ENCODE measurements at regions not wholly inside any gene's neighbourhood (a gene's known extent, or its start where the extent isn't known, plus 50 kb on each side); places are given as distances from the start of the nearest gene placed in this dataset.

DNA sequence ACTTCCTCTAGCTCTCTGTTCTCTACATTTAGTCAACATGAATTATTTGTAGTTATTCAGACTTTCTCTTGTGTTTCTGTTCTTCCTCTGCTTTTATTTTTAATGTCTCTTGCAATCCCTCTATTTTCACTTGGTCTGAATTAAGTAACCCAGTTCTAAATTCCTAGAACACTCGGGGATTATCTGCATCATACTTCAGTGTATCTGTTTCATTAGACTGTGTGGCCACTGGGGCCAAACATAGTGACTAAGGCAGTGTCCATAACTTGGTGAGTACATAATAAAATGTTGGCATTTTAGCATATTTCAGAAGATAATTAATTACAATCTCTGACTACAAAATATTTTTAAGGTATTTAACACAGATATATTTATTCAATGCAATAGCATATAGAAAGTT is 1087.2 kb upstream of the B3GALT2 start:
- ChIA-PET CTCF (no interaction called here), POLR2A (no interaction called here)
- no peak for DNase-seq (ENCODE audit: extremely low spot score)
- TF ChIP-seq, protein P1, sequence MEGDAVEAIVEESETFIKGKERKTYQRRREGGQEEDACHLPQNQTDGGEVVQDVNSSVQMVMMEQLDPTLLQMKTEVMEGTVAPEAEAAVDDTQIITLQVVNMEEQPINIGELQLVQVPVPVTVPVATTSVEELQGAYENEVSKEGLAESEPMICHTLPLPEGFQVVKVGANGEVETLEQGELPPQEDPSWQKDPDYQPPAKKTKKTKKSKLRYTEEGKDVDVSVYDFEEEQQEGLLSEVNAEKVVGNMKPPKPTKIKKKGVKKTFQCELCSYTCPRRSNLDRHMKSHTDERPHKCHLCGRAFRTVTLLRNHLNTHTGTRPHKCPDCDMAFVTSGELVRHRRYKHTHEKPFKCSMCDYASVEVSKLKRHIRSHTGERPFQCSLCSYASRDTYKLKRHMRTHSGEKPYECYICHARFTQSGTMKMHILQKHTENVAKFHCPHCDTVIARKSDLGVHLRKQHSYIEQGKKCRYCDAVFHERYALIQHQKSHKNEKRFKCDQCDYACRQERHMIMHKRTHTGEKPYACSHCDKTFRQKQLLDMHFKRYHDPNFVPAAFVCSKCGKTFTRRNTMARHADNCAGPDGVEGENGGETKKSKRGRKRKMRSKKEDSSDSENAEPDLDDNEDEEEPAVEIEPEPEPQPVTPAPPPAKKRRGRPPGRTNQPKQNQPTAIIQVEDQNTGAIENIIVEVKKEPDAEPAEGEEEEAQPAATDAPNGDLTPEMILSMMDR (IDR thresholded peaks at IDR 0.05; ENCODE audit: control extremely low read depth, extremely low read depth, low read depth, missing control alignments): no peak

DNA sequence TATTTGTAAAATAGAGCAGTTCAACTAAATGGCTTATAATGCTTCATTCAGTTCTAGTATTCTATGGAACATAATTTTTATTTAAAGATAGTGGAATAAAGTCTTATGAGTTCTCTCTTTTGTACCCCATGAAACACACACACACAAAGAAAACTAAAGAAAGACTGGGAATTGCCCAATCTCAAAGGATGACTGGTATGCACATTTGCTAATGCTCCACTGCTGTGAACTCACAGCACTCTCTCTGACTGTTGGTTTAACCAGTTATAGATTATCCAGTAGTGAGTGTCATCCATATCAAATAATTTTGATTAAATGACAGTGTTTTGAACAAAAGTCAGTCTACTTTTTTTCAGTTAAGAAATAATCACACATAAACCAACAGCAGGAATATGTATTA is 1082.4 kb upstream of the B3GALT2 start:
- ChIA-PET POLR2A (no interaction called here), CTCF (interaction anchor here (1.6 kb wide), 1 partner anchor 12 kb away, joined by 5 read pairs; no protein-coding TSS in a partner anchor)
- TF ChIP-seq, protein P1 (IDR thresholded peaks at IDR 0.05; ENCODE audit: control extremely low read depth, extremely low read depth, low read depth, missing control alignments): no peak
- no peak for DNase-seq (ENCODE audit: extremely low spot score)

DNA sequence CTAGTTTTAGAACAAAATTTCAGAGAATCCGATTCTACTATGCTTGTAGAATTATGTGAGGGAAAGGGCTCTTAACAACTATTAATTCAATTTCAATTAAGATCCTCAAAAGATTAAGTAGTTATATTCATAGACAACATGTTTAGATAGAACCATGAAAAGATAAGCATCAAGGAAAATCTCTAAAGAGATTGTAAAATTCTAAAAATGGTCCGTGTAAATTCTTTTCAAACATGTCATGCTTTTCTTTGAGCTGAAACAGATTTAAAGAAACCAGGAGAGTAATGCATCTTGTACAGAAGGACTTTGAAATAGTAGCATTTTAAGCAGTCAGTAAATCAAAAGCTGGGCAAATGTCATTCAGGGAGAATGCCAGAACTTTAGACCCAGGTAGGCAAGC is 1080.6 kb upstream of the B3GALT2 start:
- no peak for DNase-seq (ENCODE audit: extremely low spot score)
- TF ChIP-seq, protein P1 (IDR thresholded peaks at IDR 0.05; ENCODE audit: control extremely low read depth, extremely low read depth, low read depth, missing control alignments): no peak
- CTCF ChIA-PET: interaction anchor here (1.3 kb wide), 1 partner anchor 16 kb away, joined by 3 read pairs; no protein-coding TSS in a partner anchor
- POLR2A ChIA-PET: no interaction called here

DNA sequence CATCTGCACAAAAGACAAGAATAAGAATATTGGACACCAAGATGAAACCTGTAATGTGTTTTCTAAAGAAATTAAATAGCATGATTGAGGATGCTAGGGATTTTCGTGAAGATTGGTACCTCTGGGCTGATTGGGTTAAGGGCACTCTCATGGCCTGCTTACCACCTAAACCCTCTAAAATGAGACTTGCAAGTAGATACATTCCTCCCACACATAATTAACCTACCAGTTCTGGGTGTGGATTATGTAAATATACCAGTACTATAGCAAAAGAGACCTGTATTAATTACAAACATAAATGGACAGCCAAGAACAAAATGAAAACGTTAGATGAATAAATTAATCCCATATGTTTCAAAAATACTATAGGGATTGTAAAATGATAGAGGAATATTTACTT is 1069.6 kb upstream of the B3GALT2 start:
- no peak for DNase-seq (ENCODE audit: extremely low spot score)
- CTCF ChIA-PET: interaction anchor here (2.1 to 3.0 kb wide), 2 partner anchors 10 to 12 kb away, joined by 5 to 9 read pairs; no protein-coding TSS in a partner anchor
- TF ChIP-seq, protein P1 (IDR thresholded peaks at IDR 0.05; ENCODE audit: control extremely low read depth, extremely low read depth, low read depth, missing control alignments): no peak
- POLR2A ChIA-PET: no interaction called here

DNA sequence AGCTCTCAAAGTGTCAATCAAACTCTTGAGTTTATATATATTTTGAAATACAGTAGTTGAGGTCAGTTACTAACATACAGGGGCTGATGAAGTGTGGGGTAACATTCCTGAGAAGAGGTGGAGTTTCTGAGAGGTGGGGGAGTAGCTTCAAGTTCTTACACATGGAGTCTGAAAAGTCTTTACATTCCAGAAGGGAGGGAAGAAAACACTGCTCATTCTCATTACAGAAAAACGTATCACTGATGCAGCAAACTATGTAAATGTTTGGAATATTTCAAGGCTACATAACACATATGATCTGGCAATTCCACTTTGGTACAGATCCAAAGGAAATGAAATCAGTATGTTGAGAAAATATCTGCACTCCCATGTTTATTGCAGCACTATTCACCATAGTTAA is 1065.8 kb upstream of the B3GALT2 start:
- no peak for DNase-seq (ENCODE audit: extremely low spot score)
- CTCF ChIA-PET: no interaction called here
- POLR2A ChIA-PET: no interaction called here
- TF ChIP-seq, protein P1 (IDR thresholded peaks at IDR 0.05; ENCODE audit: control extremely low read depth, extremely low read depth, low read depth, missing control alignments): no peak

DNA sequence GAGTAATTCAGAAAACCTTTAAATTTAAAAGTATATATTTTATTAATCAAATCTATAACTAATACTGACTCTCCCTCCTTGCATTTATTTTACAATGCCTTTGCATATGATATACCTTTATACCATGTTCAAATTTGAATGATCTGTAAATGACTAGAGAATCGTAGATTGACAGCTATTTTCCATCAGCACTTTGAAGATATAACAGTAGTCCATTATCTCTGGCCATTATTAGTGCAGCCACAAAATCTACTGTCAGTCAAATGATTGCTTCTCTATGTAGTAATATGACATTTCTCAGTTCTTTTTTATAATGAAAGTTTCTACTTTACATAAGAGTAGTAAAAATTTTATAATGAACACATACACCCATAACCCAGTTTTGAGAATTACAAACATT is 1054.8 kb upstream of the B3GALT2 start:
- DNase-seq (ENCODE audit: extremely low spot score): no peak
- ChIA-PET POLR2A (no interaction called here), CTCF (no interaction called here)
- TF ChIP-seq, protein P1 (IDR thresholded peaks at IDR 0.05; ENCODE audit: control extremely low read depth, extremely low read depth, low read depth, missing control alignments): no peak

DNA sequence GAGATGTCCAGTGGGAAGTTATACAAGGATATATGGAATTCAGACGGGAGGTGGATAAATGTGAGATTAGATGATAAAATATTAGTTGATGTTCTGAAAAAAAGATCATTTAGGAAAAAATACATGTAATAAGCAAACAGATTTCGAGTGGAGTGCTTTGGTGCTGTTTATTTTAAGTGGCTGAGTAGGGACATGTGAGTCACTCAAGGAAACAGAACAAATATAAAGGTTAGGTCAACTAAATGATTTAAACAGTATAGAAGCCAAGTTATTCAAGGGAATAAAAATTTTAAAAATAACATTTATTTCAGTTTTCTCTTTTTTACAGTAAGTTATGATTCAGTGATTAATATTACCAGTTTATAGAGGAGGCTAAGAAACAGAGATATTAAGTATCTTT is 1046.7 kb upstream of the B3GALT2 start:
- TF ChIP-seq, protein P1 (IDR thresholded peaks at IDR 0.05; ENCODE audit: control extremely low read depth, extremely low read depth, low read depth, missing control alignments): no peak
- no peak for DNase-seq (ENCODE audit: extremely low spot score)
- POLR2A ChIA-PET: no interaction called here
- CTCF ChIA-PET: no interaction called here

Data from GM10248 (cell line).